Retinal pigment epithelial cell (primary cell): ENCODE measurements at regions not wholly inside any gene's neighbourhood (a gene's known extent, or its start where the extent isn't known, plus 50 kb on each side); places are given as distances from the start of the nearest gene placed in this dataset.

Experiments used
- DNase-seq: peaks from one replicate; pipeline ENCODE4 v3.0.0-alpha.2; 2010; ENCODE audit warnings: low read depth
- H3K4me3 ChIP-seq: 2 replicates; pipeline ENCODE4 v1.5.1; 2011; ENCODE audit warnings: mild to moderate bottlenecking, low read length, control low read depth, moderate library complexity
- TF ChIP-seq, protein P1 (sequence below): conservative IDR thresholded peaks from 2 replicates; pipeline ENCODE4 v1.5.1; 2011; ENCODE audit warnings: low read depth, low read length, control low read depth, inconsistent platforms

DNA sequence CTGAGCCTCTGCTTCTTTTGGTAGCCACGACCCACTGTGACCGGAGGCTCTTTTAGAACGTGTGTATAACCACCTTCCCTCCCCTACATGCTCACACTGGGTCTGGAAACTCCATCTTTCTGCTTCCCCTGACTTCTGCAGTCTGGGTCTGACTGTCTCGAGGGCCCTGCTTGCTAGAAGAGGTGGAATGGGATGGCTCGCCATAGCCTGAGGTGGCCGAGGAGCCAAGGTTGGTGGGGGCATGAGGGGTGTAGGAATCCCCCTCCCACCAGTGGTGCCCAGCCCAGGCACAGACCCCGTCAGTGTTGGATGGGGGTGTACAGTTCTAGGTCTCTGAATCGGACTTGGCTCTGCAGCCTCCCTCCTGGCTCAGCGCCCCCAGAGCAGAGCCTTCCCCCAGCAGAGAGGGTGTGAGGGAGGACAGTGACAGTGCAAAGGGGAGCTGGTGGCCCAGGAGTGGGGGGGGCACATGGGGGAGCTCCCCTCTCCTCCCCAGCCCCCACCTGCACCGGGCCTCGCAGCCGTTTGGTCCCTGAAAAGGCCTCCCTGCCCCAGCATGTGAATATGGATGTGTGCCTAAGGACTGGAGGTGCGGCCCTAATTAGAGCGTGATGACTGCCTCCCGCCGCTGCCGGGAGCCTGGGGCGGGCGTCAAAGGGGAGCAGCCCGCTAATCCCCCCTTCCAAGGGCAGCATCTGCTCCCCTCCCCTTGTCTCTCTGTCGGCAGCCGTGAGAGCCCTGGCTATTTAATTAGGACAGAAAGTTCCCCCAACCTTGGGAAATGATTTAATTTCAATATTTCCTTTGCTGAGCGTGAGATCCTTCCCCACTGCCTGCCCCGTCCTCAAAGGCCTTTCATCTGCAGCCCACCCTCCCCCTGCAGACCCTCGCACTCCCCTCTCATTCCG is 196.2 kb upstream of the C14orf180 start:
- DNase-seq: no peak
- TF ChIP-seq, protein P1, sequence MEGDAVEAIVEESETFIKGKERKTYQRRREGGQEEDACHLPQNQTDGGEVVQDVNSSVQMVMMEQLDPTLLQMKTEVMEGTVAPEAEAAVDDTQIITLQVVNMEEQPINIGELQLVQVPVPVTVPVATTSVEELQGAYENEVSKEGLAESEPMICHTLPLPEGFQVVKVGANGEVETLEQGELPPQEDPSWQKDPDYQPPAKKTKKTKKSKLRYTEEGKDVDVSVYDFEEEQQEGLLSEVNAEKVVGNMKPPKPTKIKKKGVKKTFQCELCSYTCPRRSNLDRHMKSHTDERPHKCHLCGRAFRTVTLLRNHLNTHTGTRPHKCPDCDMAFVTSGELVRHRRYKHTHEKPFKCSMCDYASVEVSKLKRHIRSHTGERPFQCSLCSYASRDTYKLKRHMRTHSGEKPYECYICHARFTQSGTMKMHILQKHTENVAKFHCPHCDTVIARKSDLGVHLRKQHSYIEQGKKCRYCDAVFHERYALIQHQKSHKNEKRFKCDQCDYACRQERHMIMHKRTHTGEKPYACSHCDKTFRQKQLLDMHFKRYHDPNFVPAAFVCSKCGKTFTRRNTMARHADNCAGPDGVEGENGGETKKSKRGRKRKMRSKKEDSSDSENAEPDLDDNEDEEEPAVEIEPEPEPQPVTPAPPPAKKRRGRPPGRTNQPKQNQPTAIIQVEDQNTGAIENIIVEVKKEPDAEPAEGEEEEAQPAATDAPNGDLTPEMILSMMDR: no peak
- no peak overlapping the region for H3K4me3 ChIP-seq

GRCh38 chr14:104383996-104384775 is 195.4 kb upstream of the C14orf180 start:
- DNase-seq: no peak
- TF ChIP-seq, protein P1: no peak
- H3K4me3 ChIP-seq: no peak overlapping the region

- TF ChIP-seq, protein P1: no peak
Measured at GRCh38 chr14:104384776-104385071, 194.8 kb upstream of the C14orf180 start.

GRCh38 chr14:104385111-104385510 is 194.5 kb upstream of the C14orf180 start:
- TF ChIP-seq, protein P1: no peak
- no peak for DNase-seq
- H3K4me3 ChIP-seq: no peak overlapping the region

More at GRCh38 chr14:104384776-104385071, 194.8 kb upstream of the C14orf180 start:
- H3K4me3 ChIP-seq: no peak overlapping the region
- DNase-seq: no peak

GRCh38 chr14:104385531-104386101 is 193.9 kb upstream of the C14orf180 start:
- no peak for DNase-seq
- no peak overlapping the region for H3K4me3 ChIP-seq
- TF ChIP-seq, protein P1: no peak

GRCh38 chr14:104386151-104386841 is 193.3 kb upstream of the C14orf180 start:
- TF ChIP-seq, protein P1: no peak
- no peak overlapping the region for H3K4me3 ChIP-seq
- DNase-seq: no peak
